ENCODE measurements at regions not wholly inside any gene's neighbourhood (a gene's known extent, or its start where the extent isn't known, plus 50 kb on each side); places are given as distances from the start of the nearest gene placed in this dataset.

DNA sequence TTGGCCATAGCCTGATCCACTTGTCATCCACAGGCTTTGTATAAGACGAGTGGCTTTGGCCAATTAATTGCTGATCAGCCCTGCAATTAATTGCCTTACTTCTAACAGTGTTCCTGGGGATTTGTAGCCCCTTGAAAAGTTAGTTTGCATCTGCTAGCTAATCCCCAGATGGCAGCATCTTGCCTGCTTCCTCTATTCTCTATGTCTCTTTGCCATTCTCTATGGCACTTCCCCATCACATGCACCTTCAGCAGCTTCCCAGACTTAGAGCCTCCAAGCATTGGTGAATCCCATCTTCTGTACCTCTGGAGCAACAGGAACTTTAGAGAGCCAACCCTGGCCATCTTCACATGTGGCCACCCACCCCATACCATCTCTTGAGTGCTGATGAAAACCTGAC, 197.0 kb upstream of the DMAC1 start:
- Histone ChIP-seq H3K9ac (ENCODE audit: extremely low read depth, low read length, poor library complexity, severe bottlenecking) (no peak overlapping the region), H3K27me3 (ENCODE audit: control insufficient read depth, insufficient read depth, low read length, poor library complexity, severe bottlenecking) (peaks cover 8% of the 10 kb centered on the region), H3K27ac (ENCODE audit: low read depth, low read length) (no peak overlapping the region), H3K4me3 (ENCODE audit: low read length) (no peak overlapping the region), H3K9me3 (ENCODE audit: control insufficient read depth, low read length) (no peaks in the 10 kb centered on the region), H3K36me3 (ENCODE audit: control insufficient read depth, insufficient read depth, low read length) (no peaks in the 10 kb centered on the region), H3K4me1 (ENCODE audit: control insufficient read depth, insufficient read depth, low read length) (no peaks in the 10 kb centered on the region)
- H3K9me3 Mint-ChIP-seq: no peaks in the 10 kb centered on the region
- H3K27ac Mint-ChIP-seq: no peak overlapping the region
- peaks cover 5% of the 10 kb centered on the region for H3K27me3 Mint-ChIP-seq (ENCODE audit: insufficient read depth)
- WGBS, 2 experiments (ENCODE audit: insufficient coverage in 1 of 2, insufficient read length in 1 of 2): 89 to 100% methylated on average over 1 of the region's 1 CpG
- H3K4me3 Mint-ChIP-seq: no peak overlapping the region
- DNase-seq: no peak
- no peaks in the 10 kb centered on the region for H3K4me1 Mint-ChIP-seq
- no peaks in the 10 kb centered on the region for H3K36me3 Mint-ChIP-seq (ENCODE audit: low read depth)
- TF ChIP-seq, protein P1, sequence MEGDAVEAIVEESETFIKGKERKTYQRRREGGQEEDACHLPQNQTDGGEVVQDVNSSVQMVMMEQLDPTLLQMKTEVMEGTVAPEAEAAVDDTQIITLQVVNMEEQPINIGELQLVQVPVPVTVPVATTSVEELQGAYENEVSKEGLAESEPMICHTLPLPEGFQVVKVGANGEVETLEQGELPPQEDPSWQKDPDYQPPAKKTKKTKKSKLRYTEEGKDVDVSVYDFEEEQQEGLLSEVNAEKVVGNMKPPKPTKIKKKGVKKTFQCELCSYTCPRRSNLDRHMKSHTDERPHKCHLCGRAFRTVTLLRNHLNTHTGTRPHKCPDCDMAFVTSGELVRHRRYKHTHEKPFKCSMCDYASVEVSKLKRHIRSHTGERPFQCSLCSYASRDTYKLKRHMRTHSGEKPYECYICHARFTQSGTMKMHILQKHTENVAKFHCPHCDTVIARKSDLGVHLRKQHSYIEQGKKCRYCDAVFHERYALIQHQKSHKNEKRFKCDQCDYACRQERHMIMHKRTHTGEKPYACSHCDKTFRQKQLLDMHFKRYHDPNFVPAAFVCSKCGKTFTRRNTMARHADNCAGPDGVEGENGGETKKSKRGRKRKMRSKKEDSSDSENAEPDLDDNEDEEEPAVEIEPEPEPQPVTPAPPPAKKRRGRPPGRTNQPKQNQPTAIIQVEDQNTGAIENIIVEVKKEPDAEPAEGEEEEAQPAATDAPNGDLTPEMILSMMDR (conservative IDR thresholded peaks at IDR 0.05): no peak

DNA sequence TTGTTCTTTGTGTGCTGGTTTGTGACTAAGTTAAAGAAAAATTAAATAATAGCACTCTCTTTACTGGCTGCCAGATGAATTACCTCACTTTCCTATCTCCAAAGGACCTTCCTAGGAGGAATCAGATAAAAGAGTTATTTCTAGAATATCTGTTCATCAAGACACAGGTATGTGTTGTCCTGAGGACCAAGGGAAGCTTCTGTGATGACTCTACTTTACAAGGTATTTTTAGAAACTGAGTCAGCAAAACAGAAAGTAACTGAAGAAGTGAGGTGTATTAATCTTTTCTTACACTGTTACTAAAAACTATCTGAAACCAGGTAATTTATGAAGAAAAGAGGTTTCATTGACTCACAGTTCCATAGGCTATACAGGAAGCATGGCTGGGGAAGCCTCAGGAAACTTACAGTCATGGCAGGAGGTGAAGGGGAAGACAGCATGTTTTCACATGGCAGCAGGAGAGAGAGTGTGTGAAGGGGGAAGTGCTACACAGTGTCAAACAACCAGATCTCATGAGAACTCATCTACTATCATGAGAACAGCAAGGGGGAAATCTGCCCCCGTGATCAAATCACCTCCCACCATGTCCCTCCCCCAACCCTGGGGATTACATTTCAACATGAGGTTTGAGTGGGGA, 189.2 kb upstream of the DMAC1 start:
- no peaks in the 10 kb centered on the region for H3K36me3 Mint-ChIP-seq (ENCODE audit: low read depth)
- 100% methylated on average over 1 of the region's 1 CpG; no CpG with 5 or more reads in 1 of the 2 experiments for WGBS, 2 experiments (ENCODE audit: insufficient coverage in 1 of 2, insufficient read length in 1 of 2)

DNA sequence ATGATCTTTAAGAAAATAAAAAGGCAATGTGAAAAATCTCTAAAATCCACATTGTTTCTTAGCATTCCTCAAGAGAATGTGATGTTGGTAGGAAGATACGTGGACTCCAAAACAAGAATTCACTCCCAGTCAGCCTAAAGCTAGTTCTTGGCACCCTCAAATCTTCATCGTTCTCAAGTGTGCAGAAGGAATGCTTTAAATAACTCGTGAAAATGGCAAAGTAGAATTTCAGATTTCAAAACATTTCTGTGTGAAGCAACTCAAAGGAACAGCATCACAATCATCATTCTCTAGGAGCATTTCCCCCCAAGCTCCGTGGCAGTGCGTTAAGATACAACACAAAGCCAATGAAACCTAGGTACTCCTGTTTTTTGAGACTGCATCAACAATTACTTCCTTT, 185.1 kb upstream of the DMAC1 start:
- peaks cover 20% of the 10 kb centered on the region for H3K4me1 ChIP-seq (ENCODE audit: control insufficient read depth, insufficient read depth, low read length)
- Mint-ChIP-seq H3K27ac (no peak overlapping the region), H3K36me3 (ENCODE audit: low read depth) (no peaks in the 10 kb centered on the region), H3K27me3 (ENCODE audit: insufficient read depth) (no peaks in the 10 kb centered on the region), H3K4me3 (no peak overlapping the region), H3K9me3 (no peaks in the 10 kb centered on the region), H3K4me1 (peaks cover 25% of the 10 kb centered on the region)
- TF ChIP-seq, protein P1 (conservative IDR thresholded peaks at IDR 0.05): no peak
- WGBS, 2 experiments (ENCODE audit: insufficient coverage in 1 of 2, insufficient read length in 1 of 2): 90 to 100% methylated on average over 4 to 5 of the region's 5 CpGs
- H3K9me3 ChIP-seq (ENCODE audit: control insufficient read depth, low read length): no peaks in the 10 kb centered on the region
- H3K36me3 ChIP-seq (ENCODE audit: control insufficient read depth, insufficient read depth, low read length): no peaks in the 10 kb centered on the region
- H3K4me3 ChIP-seq (ENCODE audit: low read length): no peak overlapping the region
- DNase-seq: no peak
- H3K27ac ChIP-seq (ENCODE audit: low read depth, low read length): no peak overlapping the region
- H3K27me3 ChIP-seq (ENCODE audit: control insufficient read depth, insufficient read depth, low read length, poor library complexity, severe bottlenecking): no peaks in the 10 kb centered on the region
- no peak overlapping the region for H3K9ac ChIP-seq (ENCODE audit: extremely low read depth, low read length, poor library complexity, severe bottlenecking)

More for the DNA sequence above, 189.2 kb upstream of the DMAC1 start:
- Histone ChIP-seq H3K9me3 (ENCODE audit: control insufficient read depth, low read length) (no peaks in the 10 kb centered on the region), H3K27me3 (ENCODE audit: control insufficient read depth, insufficient read depth, low read length, poor library complexity, severe bottlenecking) (no peaks in the 10 kb centered on the region), H3K9ac (ENCODE audit: extremely low read depth, low read length, poor library complexity, severe bottlenecking) (no peak overlapping the region), H3K4me1 (ENCODE audit: control insufficient read depth, insufficient read depth, low read length) (no peaks in the 10 kb centered on the region), H3K4me3 (ENCODE audit: low read length) (no peak overlapping the region), H3K27ac (ENCODE audit: low read depth, low read length) (no peak overlapping the region), H3K36me3 (ENCODE audit: control insufficient read depth, insufficient read depth, low read length) (no peaks in the 10 kb centered on the region)
- Mint-ChIP-seq H3K9me3 (no peaks in the 10 kb centered on the region), H3K4me3 (no peak overlapping the region), H3K27ac (no peak overlapping the region), H3K27me3 (ENCODE audit: insufficient read depth) (no peaks in the 10 kb centered on the region), H3K4me1 (peaks cover 5% of the 10 kb centered on the region)
- TF ChIP-seq, protein P1 (conservative IDR thresholded peaks at IDR 0.05): no peak
- no peak for DNase-seq
